ENCODE measurements at regions not wholly inside any gene's neighbourhood (a gene's known extent, or its start where the extent isn't known, plus 50 kb on each side); places are given as distances from the start of the nearest gene placed in this dataset.

GRCh38 chr7:22001345-22002004 is 55.8 kb upstream of the CDCA7L start:
- peak; percentile 35 for DNase-seq

- no peak for DNase-seq
These were observed 54.2 kb upstream of the CDCA7L start for GRCh38 chr7:21999896-22000295.

- DNase-seq, result no peak
These were observed 50.9 kb upstream of the CDCA7L start for GRCh38 chr7:21996641-21997040.
